ENCODE measurements at regions not wholly inside any gene's neighbourhood (a gene's known extent, or its start where the extent isn't known, plus 50 kb on each side); places are given as distances from the start of the nearest gene placed in this dataset.

DNA sequence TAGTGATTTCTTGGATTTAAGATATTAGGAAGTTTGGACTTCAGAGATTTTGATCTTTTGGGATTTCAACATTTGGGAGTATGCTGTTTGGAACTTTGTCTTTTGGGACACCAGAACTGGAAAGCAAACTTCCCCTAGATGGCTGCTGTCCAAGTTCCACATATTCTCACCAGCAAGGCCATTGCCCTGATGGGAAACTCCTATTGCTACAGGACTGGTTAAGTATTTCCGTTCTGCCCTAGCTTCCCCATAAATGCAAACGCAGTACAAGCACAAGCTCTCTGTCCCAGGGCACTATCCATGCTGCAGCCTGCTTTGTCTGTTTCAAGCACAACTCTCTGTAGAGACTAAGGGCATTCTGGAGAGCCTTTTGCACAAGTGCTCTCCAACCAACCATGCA is 79.3 kb upstream of the SLC25A13 start:
- no peaks in the 10 kb centered on the region for H3K36me3 ChIP-seq
- 48% methylated on average over 2 of the region's 2 CpGs for WGBS
- TF ChIP-seq POLR2A (IDR thresholded peaks at IDR 0.05): no peak
- no peak overlapping the region for H3K27ac ChIP-seq
- H3K4me3 ChIP-seq: no peak overlapping the region
- DNase-seq (ENCODE audit: low spot score in 2 of 2): no peak
- no peaks in the 10 kb centered on the region for H3K9me3 ChIP-seq
- H3K27me3 ChIP-seq: no peaks in the 10 kb centered on the region
- no peaks in the 10 kb centered on the region for H3K4me1 ChIP-seq

GRCh38 chr7:96400518-96400917 is 78.6 kb upstream of the SLC25A13 start:
- TF ChIP-seq POLR2AphosphoS5 (IDR thresholded peaks at IDR 0.05) (no peak), EP300 (IDR thresholded peaks at IDR 0.05) (no peak)
- no peaks in the 10 kb centered on the region for H3K27me3 ChIP-seq
- no peak overlapping the region for H3K4me3 ChIP-seq
- H3K27ac ChIP-seq: no peak overlapping the region
- H3K9me3 ChIP-seq: no peaks in the 10 kb centered on the region
- no peak for DNase-seq (ENCODE audit: low spot score in 2 of 2)
- H3K4me1 ChIP-seq: no peaks in the 10 kb centered on the region
- no peaks in the 10 kb centered on the region for H3K36me3 ChIP-seq

- Histone ChIP-seq H3K27ac (no peak overlapping the region), H3K9me3 (no peaks in the 10 kb centered on the region), H3K27me3 (no peaks in the 10 kb centered on the region), H3K4me3 (no peak overlapping the region), H3K4me1 (no peaks in the 10 kb centered on the region), H3K36me3 (no peaks in the 10 kb centered on the region)
- no peak for DNase-seq (ENCODE audit: low spot score in 2 of 2)
- no peak for TF ChIP-seq POLR2AphosphoS5 (IDR thresholded peaks at IDR 0.05)
- no peak for TF ChIP-seq EP300 (IDR thresholded peaks at IDR 0.05)
- TF ChIP-seq POLR2A (IDR thresholded peaks at IDR 0.05): no peak
- no peak for TF ChIP-seq CTCF (IDR thresholded peaks at IDR 0.05)
- 95% methylated on average over 1 of the region's 1 CpG for WGBS
Measured at GRCh38 chr7:96400001-96400400, 78.1 kb upstream of the SLC25A13 start.

- no peak overlapping the region for H3K27ac ChIP-seq
- DNase-seq (ENCODE audit: low spot score in 2 of 2): no peak
- WGBS: 94% methylated on average over 8 of the region's 8 CpGs
Measured at GRCh38 chr7:96397936-96398598, 76.2 kb upstream of the SLC25A13 start.

GRCh38 chr7:96388620-96389383 is 66.9 kb upstream of the SLC25A13 start:
- no peak for DNase-seq (ENCODE audit: low spot score in 2 of 2)
- WGBS: 68% methylated on average over 8 of the region's 8 CpGs

More at GRCh38 chr7:96397936-96398598, 76.2 kb upstream of the SLC25A13 start:
- Histone ChIP-seq H3K4me1 (no peaks in the 10 kb centered on the region), H3K9me3 (no peaks in the 10 kb centered on the region), H3K36me3 (no peaks in the 10 kb centered on the region), H3K27me3 (no peaks in the 10 kb centered on the region), H3K4me3 (no peak overlapping the region)
- TF ChIP-seq POLR2AphosphoS5 (IDR thresholded peaks at IDR 0.05): no peak
- no peak for TF ChIP-seq POLR2A (IDR thresholded peaks at IDR 0.05)
- no peak for TF ChIP-seq EP300 (IDR thresholded peaks at IDR 0.05)
- TF ChIP-seq CTCF (IDR thresholded peaks at IDR 0.05): no peak

GRCh38 chr7:96388166-96388565 is 66.3 kb upstream of the SLC25A13 start:
- H3K27ac ChIP-seq: no peak overlapping the region
- H3K4me1 ChIP-seq: peaks cover 3% of the 10 kb centered on the region
- no peaks in the 10 kb centered on the region for H3K9me3 ChIP-seq
- H3K4me3 ChIP-seq: no peak overlapping the region
- WGBS: 25% methylated on average over 2 of the region's 2 CpGs
- no peak for DNase-seq (ENCODE audit: low spot score in 2 of 2)
- H3K36me3 ChIP-seq: no peaks in the 10 kb centered on the region
- TF ChIP-seq POLR2AphosphoS5 (IDR thresholded peaks at IDR 0.05) (no peak), EP300 (IDR thresholded peaks at IDR 0.05) (no peak)
- no peaks in the 10 kb centered on the region for H3K27me3 ChIP-seq

More at GRCh38 chr7:96388620-96389383, 66.9 kb upstream of the SLC25A13 start:
- TF ChIP-seq POLR2A (IDR thresholded peaks at IDR 0.05): no peak
- H3K27me3 ChIP-seq: no peaks in the 10 kb centered on the region
- no peak overlapping the region for H3K27ac ChIP-seq
- no peak overlapping the region for H3K4me3 ChIP-seq
- H3K4me1 ChIP-seq: peaks cover 3% of the 10 kb centered on the region
- no peaks in the 10 kb centered on the region for H3K9me3 ChIP-seq
- no peaks in the 10 kb centered on the region for H3K36me3 ChIP-seq

- DNase-seq (ENCODE audit: low spot score in 2 of 2): no peak
- no peaks in the 10 kb centered on the region for H3K36me3 ChIP-seq
- no peak overlapping the region for H3K27ac ChIP-seq
- no peaks in the 10 kb centered on the region for H3K4me1 ChIP-seq
- TF ChIP-seq POLR2A (IDR thresholded peaks at IDR 0.05) (no peak), EP300 (IDR thresholded peaks at IDR 0.05) (no peak), POLR2AphosphoS5 (IDR thresholded peaks at IDR 0.05) (no peak), CTCF (IDR thresholded peaks at IDR 0.05) (no peak)
- WGBS: 68% methylated on average over 5 of the region's 5 CpGs
- no peaks in the 10 kb centered on the region for H3K27me3 ChIP-seq
- no peaks in the 10 kb centered on the region for H3K9me3 ChIP-seq
- H3K4me3 ChIP-seq: no peak overlapping the region
Measured at GRCh38 chr7:96380111-96380512, 58.2 kb upstream of the SLC25A13 start.

All from suprapubic skin (tissue), 4 donors.